Psoas muscle (tissue), 7 donors: ENCODE measurements at regions not wholly inside any gene's neighbourhood (a gene's known extent, or its start where the extent isn't known, plus 50 kb on each side); places are given as distances from the start of the nearest gene placed in this dataset.

ENCODE experiments used
- ATAC-seq, 4 donors: fragments of 200-7000 bp; cut with Tn5 transposase; one replicate each; pipeline ENCODE4 v1.9.1; 2020; ENCODE audit warnings: moderate library complexity in 3 of 4, mild to moderate bottlenecking in 2 of 4
- DNase-seq, 2 donors: peaks; one replicate each; pipeline ENCODE4 v3.0.0-alpha.2; 2020
- H3K27ac ChIP-seq: fragments of 200-600 bp; one replicate; pipeline ENCODE4 v1.8.0; 2022
- H3K27me3 ChIP-seq, 3 donors: fragments of 200-600 bp in 1 of 3; one replicate each; pipeline versions ENCODE4 v1.6.1 to v1.8.0; 2013 to 2022; ENCODE audit warnings: low read length in 2 of 3, mild to moderate bottlenecking in 2 of 3, moderate library complexity in 1 of 3; ENCODE audit not compliant: insufficient read depth in 3 of 3
- H3K36me3 ChIP-seq, 2 donors: fragments of 200-600 bp in 1 of 2; one replicate each; pipeline versions ENCODE4 v1.6.1 to v1.8.0; 2013 to 2022; ENCODE audit warnings: low read depth in 1 of 2, mild to moderate bottlenecking in 1 of 2, moderate library complexity in 1 of 2; ENCODE audit not compliant: insufficient read depth in 1 of 2
- H3K4me1 ChIP-seq: fragments of 200-600 bp; one replicate; pipeline ENCODE4 v1.8.0; 2022
- H3K4me3 ChIP-seq: fragments of 200-600 bp; one replicate; pipeline ENCODE4 v1.8.0; 2022; ENCODE audit warnings: mild to moderate bottlenecking
- H3K9me3 ChIP-seq: fragments of 200-600 bp; one replicate; pipeline ENCODE4 v1.8.0; 2022
- CTCF ChIP-seq: fragments of 200-600 bp; IDR thresholded peaks from one replicate; pipeline ENCODE4 v1.8.0; 2022; ENCODE audit warnings: antibody characterized with exemption
- WGBS, 3 donors: extraction: QIAGEN DNeasy Blood & Tissue Kit; methylation state at CpG; one replicate each; pipeline versions ENCODE4 v1.1.6 to v1.1.7; 2013; 5-methylcytosine and 5-hydroxymethylcytosine counted together
- intact Hi-C, 2 donors: fragments of 100-400 bp; cut with DNase I; formaldehyde crosslinking; loops; one replicate each; pipeline versions ENCODE4 v1.11.0 to v1.14.2; 2022
- donor health status: healthy with polysubstance abuse.
- donor health status: DM: no; HTN: no; CAD: no; lungs with moderate emphysema.
- donor health status: Bipolar disorder and iron deficiency.
- donor health status: healthy.
- donor health status: DM: yes; HTN: yes; CAD: no.
- donor health status: DM: no; HTN: no; CAD: no.
- donor health status: DM: yes; HTN: yes; CAD: no.

GRCh38 chr7:41374150-41374848 lies 328.6 kb downstream of the INHBA start:
- TF ChIP-seq CTCF = no peak
- no peak for ATAC-seq
- DNase-seq = no peak
- H3K36me3 ChIP-seq = no peaks in the 10 kb centered on the region
- H3K27ac ChIP-seq = no peak overlapping the region
- WGBS, 3 donors = 58 to 69% (median 61%) methylated on average over 6 of the region's 6 CpGs
- no peak overlapping the region for H3K4me3 ChIP-seq
- intact Hi-C loops = no loop called here
- H3K27me3 ChIP-seq = no peaks in the 10 kb centered on the region
- H3K4me1 ChIP-seq = no peaks in the 10 kb centered on the region
- H3K9me3 ChIP-seq = no peaks in the 10 kb centered on the region

- ATAC-seq (no peak), DNase-seq (no peak)
- Histone ChIP-seq H3K27ac (no peak overlapping the region), H3K36me3 (no peaks in the 10 kb centered on the region), H3K4me1 (no peaks in the 10 kb centered on the region), H3K4me3 (no peak overlapping the region), H3K27me3 (no peaks in the 10 kb centered on the region), H3K9me3 (no peaks in the 10 kb centered on the region)
- intact Hi-C loops = no loop called here
- WGBS, 3 donors = 77 to 79% (median 79%) methylated on average over 11 of the region's 11 CpGs
- TF ChIP-seq CTCF = no peak
Measured at GRCh38 chr7:41367967-41368882, 334.7 kb downstream of the INHBA start.

- Histone ChIP-seq H3K9me3 (no peaks in the 10 kb centered on the region), H3K36me3 (no peaks in the 10 kb centered on the region), H3K4me1 (no peaks in the 10 kb centered on the region), H3K4me3 (no peak overlapping the region), H3K27me3 (no peaks in the 10 kb centered on the region), H3K27ac (no peak overlapping the region)
- WGBS, 3 donors = 56 to 73% (median 62%) methylated on average over 1 of the region's 1 CpG
- no peak for ATAC-seq
- no peak for DNase-seq
- intact Hi-C loops = no loop called here
- TF ChIP-seq CTCF = no peak
Measured at GRCh38 chr7:41351091-41351490, 351.8 kb downstream of the INHBA start.

GRCh38 chr7:41346878-41347277 lies 356.0 kb downstream of the INHBA start:
- intact Hi-C loops = no loop called here
- ATAC-seq = no peak
- no peaks in the 10 kb centered on the region for H3K36me3 ChIP-seq

More at GRCh38 chr7:41346878-41347277, 356.0 kb downstream of the INHBA start:
- H3K27me3 ChIP-seq = no peaks in the 10 kb centered on the region
- 77 to 86% (median 80%) methylated on average over 5 of the region's 5 CpGs for WGBS, 3 donors
- no peak for DNase-seq
- TF ChIP-seq CTCF = no peak
- H3K9me3 ChIP-seq = no peaks in the 10 kb centered on the region
- no peak overlapping the region for H3K27ac ChIP-seq
- no peaks in the 10 kb centered on the region for H3K4me1 ChIP-seq
- H3K4me3 ChIP-seq = no peak overlapping the region
